Astrocyte (in vitro differentiated cells and primary cell): ENCODE measurements at regions not wholly inside any gene's neighbourhood (a gene's known extent, or its start where the extent isn't known, plus 50 kb on each side); places are given as distances from the start of the nearest gene placed in this dataset.
A peak's percentile ranks its signal among the peaks of the same experiment; 100 is the strongest.

Source experiments
- DNase-seq: peaks from one replicate; pipeline ENCODE4 v3.0.0-alpha.2; 2010; ENCODE audit warnings: low read depth
- FAIRE-seq: peaks from 2 replicates; lab custom pipeline; 2011; peaks lifted over from hg19 to GRCh38; lab: Jason Lieb, UNC
- H2AFZ ChIP-seq: 2 replicates; pipeline ENCODE4 v1.6.0; 2012; ENCODE audit warnings: low read depth, low read length, inconsistent platforms
- H3K27ac ChIP-seq: 2 replicates; pipeline ENCODE4 v1.5.1; 2011; ENCODE audit warnings: low read depth, low read length, inconsistent platforms
- H3K27me3 ChIP-seq: 2 replicates; pipeline ENCODE4 v1.6.0; 2011; ENCODE audit warnings: low read length, inconsistent platforms; ENCODE audit not compliant: insufficient read depth
- H3K36me3 ChIP-seq: 2 replicates; pipeline ENCODE4 v1.5.1; 2011; ENCODE audit warnings: low read length, inconsistent platforms; ENCODE audit not compliant: insufficient read depth
- H3K4me1 ChIP-seq: 2 replicates; pipeline ENCODE4 v1.5.1; 2011; ENCODE audit warnings: low read length, inconsistent platforms; ENCODE audit not compliant: insufficient read depth
- H3K4me2 ChIP-seq: 2 replicates; pipeline ENCODE4 v1.6.0; 2012; ENCODE audit warnings: low read length, inconsistent platforms
- H3K4me3 ChIP-seq: 2 replicates; pipeline ENCODE4 v1.5.1; 2011; ENCODE audit warnings: low read depth, mild to moderate bottlenecking, low read length, inconsistent platforms; ENCODE audit not compliant: insufficient read depth
- H3K79me2 ChIP-seq: 2 replicates; pipeline ENCODE4 v1.6.0; 2012; ENCODE audit warnings: mild to moderate bottlenecking, low read length, inconsistent platforms; ENCODE audit not compliant: insufficient read depth
- H3K9ac ChIP-seq: 2 replicates; pipeline ENCODE4 v1.6.0; 2012; ENCODE audit warnings: mild to moderate bottlenecking, low read length, inconsistent platforms
- H3K9me3 ChIP-seq: 2 replicates; pipeline ENCODE4 v1.5.1; 2012; ENCODE audit warnings: low read depth, mild to moderate bottlenecking, low read length, inconsistent platforms; ENCODE audit not compliant: insufficient read depth
- H4K20me1 ChIP-seq: 2 replicates; pipeline ENCODE4 v1.6.0; 2012; ENCODE audit warnings: low read length, inconsistent platforms; ENCODE audit not compliant: insufficient read depth
- H3K27ac Mint-ChIP-seq: one replicate; pipeline ENCODE4 v1.8.0; 2021; ENCODE audit warnings: mild to moderate bottlenecking, mixed read lengths; ENCODE audit not compliant: unreplicated experiment
- H3K27me3 Mint-ChIP-seq: one replicate; pipeline ENCODE4 v1.8.0; 2021; ENCODE audit warnings: low read depth, mixed read lengths; ENCODE audit not compliant: unreplicated experiment
- H3K36me3 Mint-ChIP-seq: one replicate; pipeline ENCODE4 v1.8.0; 2021; ENCODE audit warnings: low read depth, mixed read lengths; ENCODE audit not compliant: unreplicated experiment
- H3K4me1 Mint-ChIP-seq: one replicate; pipeline ENCODE4 v1.8.0; 2021; ENCODE audit warnings: low read depth, mixed read lengths; ENCODE audit not compliant: unreplicated experiment
- H3K4me3 Mint-ChIP-seq: one replicate; pipeline ENCODE4 v1.8.0; 2021; ENCODE audit warnings: mild to moderate bottlenecking, moderate library complexity, mixed read lengths; ENCODE audit not compliant: unreplicated experiment
- H3K9me3 Mint-ChIP-seq: one replicate; pipeline ENCODE4 v1.8.0; 2021; ENCODE audit warnings: mild to moderate bottlenecking, mixed read lengths; ENCODE audit not compliant: unreplicated experiment
- EZH2 ChIP-seq: IDR thresholded peaks from 2 replicates; pipeline ENCODE4 v1.6.1; 2012; ENCODE audit warnings: mild to moderate bottlenecking, low read length, inconsistent platforms; ENCODE audit not compliant: insufficient read depth
- TF ChIP-seq, protein P1 (sequence below): IDR thresholded peaks from 2 replicates; pipeline ENCODE4 v1.5.1; 2011; ENCODE audit warnings: low read depth, mild to moderate bottlenecking, inconsistent platforms, low read length, moderate library complexity; ENCODE audit not compliant: insufficient read depth

DNA sequence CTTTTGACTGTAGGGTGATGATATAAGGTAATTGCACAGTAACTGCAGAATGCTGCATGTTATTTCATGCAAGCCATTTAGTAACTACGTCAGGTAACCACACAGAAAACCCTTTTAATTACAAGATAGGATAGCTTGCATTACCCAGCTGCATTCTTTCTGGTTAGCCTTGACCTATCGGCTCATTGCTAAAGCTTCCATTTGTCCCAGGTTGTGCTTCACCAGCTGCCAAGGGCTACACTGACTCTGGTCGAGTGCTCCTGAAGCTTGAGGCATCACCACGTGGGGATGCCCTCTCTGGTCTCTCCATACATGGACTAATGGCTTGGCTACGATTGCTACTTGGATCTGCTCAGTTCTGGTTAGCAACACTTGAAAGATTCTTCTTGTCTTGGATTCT, 81.1 kb upstream of the SLC12A2 start:
- Histone ChIP-seq H3K4me1 (no peaks in the 10 kb centered on the region), H2AFZ (no peak overlapping the region), H3K27me3 (no peaks in the 10 kb centered on the region), H3K9ac (no peak overlapping the region), H3K36me3 (no peaks in the 10 kb centered on the region), H3K27ac (no peak overlapping the region), H3K4me3 (no peak overlapping the region), H3K79me2 (no peaks in the 10 kb centered on the region), H3K4me2 (no peak overlapping the region), H4K20me1 (no peaks in the 10 kb centered on the region), H3K9me3 (no peaks in the 10 kb centered on the region)
- FAIRE-seq (no peak), DNase-seq (peak; percentile 12)
- Mint-ChIP-seq H3K36me3 (no peaks in the 10 kb centered on the region), H3K4me1 (peaks cover 2% of the 10 kb centered on the region), H3K4me3 (no peak overlapping the region), H3K27ac (no peak overlapping the region), H3K27me3 (no peaks in the 10 kb centered on the region), H3K9me3 (peaks cover 4% of the 10 kb centered on the region)
- TF ChIP-seq, protein P1, sequence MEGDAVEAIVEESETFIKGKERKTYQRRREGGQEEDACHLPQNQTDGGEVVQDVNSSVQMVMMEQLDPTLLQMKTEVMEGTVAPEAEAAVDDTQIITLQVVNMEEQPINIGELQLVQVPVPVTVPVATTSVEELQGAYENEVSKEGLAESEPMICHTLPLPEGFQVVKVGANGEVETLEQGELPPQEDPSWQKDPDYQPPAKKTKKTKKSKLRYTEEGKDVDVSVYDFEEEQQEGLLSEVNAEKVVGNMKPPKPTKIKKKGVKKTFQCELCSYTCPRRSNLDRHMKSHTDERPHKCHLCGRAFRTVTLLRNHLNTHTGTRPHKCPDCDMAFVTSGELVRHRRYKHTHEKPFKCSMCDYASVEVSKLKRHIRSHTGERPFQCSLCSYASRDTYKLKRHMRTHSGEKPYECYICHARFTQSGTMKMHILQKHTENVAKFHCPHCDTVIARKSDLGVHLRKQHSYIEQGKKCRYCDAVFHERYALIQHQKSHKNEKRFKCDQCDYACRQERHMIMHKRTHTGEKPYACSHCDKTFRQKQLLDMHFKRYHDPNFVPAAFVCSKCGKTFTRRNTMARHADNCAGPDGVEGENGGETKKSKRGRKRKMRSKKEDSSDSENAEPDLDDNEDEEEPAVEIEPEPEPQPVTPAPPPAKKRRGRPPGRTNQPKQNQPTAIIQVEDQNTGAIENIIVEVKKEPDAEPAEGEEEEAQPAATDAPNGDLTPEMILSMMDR: no peak
- TF ChIP-seq EZH2: no peak

DNA sequence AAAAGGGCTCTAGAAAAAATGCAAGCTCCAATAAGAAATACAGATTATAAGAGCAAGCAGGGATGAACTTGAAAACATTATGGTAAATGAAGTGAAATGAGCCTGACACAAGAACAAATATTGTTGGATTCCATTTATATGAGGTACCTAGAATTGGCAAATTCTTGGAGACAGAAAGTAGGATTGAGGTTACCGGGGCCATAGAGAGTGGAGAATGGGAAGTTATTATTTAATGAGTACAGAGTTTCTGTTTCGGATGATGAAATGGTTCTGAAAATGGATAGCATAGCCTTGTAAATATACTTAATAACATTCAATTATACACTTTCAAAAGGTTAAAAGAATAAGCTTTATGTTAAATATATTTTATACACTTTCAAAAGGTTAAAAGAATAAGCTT, 75.6 kb upstream of the SLC12A2 start:
- no peak for DNase-seq
- H3K27me3 Mint-ChIP-seq: peaks cover 3% of the 10 kb centered on the region
- H3K4me1 Mint-ChIP-seq: no peaks in the 10 kb centered on the region
- Histone ChIP-seq H3K27me3 (no peaks in the 10 kb centered on the region), H3K4me2 (no peak overlapping the region), H3K9ac (no peak overlapping the region), H3K79me2 (no peaks in the 10 kb centered on the region), H3K4me3 (no peak overlapping the region), H3K36me3 (no peaks in the 10 kb centered on the region), H3K27ac (no peak overlapping the region), H3K4me1 (no peaks in the 10 kb centered on the region), H2AFZ (no peak overlapping the region), H4K20me1 (no peaks in the 10 kb centered on the region), H3K9me3 (no peaks in the 10 kb centered on the region)
- H3K9me3 Mint-ChIP-seq: no peaks in the 10 kb centered on the region
- no peak overlapping the region for H3K27ac Mint-ChIP-seq
- TF ChIP-seq, protein P1: no peak
- H3K4me3 Mint-ChIP-seq: no peak overlapping the region
- H3K36me3 Mint-ChIP-seq: no peaks in the 10 kb centered on the region
- FAIRE-seq: no peak

DNA sequence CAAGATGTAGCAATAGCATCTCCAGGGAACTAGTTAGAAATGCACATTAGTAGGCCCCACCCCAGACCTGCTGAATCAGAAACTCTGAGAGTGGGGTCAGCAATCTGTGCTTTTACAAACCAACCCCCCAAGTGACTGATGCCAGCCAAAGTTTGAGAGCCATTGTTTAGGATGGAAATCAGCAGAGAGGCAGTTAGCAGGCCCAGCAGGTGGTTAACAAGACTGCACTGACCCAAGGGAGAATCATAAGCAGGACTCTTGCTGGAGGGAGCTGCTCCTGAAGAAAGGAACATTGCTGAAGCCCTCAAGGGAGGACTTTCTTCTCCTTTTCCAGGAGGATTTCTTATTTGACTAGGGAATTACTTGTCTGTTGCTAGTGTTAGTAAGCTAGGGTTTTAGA, 74.2 kb upstream of the SLC12A2 start:
- no peak for DNase-seq

More for the DNA sequence above, 74.2 kb upstream of the SLC12A2 start:
- no peak for FAIRE-seq
- Histone ChIP-seq H3K4me3 (no peak overlapping the region), H3K9ac (no peak overlapping the region), H3K9me3 (no peaks in the 10 kb centered on the region), H3K27ac (no peak overlapping the region), H2AFZ (no peak overlapping the region), H3K4me1 (no peaks in the 10 kb centered on the region), H3K79me2 (no peaks in the 10 kb centered on the region), H3K27me3 (no peaks in the 10 kb centered on the region), H3K36me3 (no peaks in the 10 kb centered on the region), H4K20me1 (no peaks in the 10 kb centered on the region), H3K4me2 (no peak overlapping the region)
- Mint-ChIP-seq H3K27me3 (peaks cover 3% of the 10 kb centered on the region), H3K27ac (no peak overlapping the region), H3K9me3 (no peaks in the 10 kb centered on the region), H3K4me1 (no peaks in the 10 kb centered on the region), H3K4me3 (no peak overlapping the region), H3K36me3 (no peaks in the 10 kb centered on the region)
- TF ChIP-seq EZH2: no peak
- TF ChIP-seq, protein P1: no peak
